GM23338 (cell line): ENCODE measurements at regions not wholly inside any gene's neighbourhood (a gene's known extent, or its start where the extent isn't known, plus 50 kb on each side); places are given as distances from the start of the nearest gene placed in this dataset.

Experiments
- TF ChIP-seq, protein P1 (sequence below): IDR thresholded peaks from one replicate; pipeline ENCODE4 v1.6.1; 2018; ENCODE audit warnings: antibody characterized with exemption; ENCODE audit not compliant: unreplicated experiment
- TF ChIP-seq, protein P2 (sequence below), 2 experiments: fragments of 200-600 bp in 1 of 2; sonication (generic) in 1 of 2; conservative IDR thresholded peaks; 2 replicates each; pipeline versions ENCODE4 v1.5.1 to v1.6.1; 2016 to 2017; ENCODE audit warnings: antibody characterized with exemption in 2 of 2, low read depth in 2 of 2, mild to moderate bottlenecking in 2 of 2, moderate library complexity in 1 of 2

DNA sequence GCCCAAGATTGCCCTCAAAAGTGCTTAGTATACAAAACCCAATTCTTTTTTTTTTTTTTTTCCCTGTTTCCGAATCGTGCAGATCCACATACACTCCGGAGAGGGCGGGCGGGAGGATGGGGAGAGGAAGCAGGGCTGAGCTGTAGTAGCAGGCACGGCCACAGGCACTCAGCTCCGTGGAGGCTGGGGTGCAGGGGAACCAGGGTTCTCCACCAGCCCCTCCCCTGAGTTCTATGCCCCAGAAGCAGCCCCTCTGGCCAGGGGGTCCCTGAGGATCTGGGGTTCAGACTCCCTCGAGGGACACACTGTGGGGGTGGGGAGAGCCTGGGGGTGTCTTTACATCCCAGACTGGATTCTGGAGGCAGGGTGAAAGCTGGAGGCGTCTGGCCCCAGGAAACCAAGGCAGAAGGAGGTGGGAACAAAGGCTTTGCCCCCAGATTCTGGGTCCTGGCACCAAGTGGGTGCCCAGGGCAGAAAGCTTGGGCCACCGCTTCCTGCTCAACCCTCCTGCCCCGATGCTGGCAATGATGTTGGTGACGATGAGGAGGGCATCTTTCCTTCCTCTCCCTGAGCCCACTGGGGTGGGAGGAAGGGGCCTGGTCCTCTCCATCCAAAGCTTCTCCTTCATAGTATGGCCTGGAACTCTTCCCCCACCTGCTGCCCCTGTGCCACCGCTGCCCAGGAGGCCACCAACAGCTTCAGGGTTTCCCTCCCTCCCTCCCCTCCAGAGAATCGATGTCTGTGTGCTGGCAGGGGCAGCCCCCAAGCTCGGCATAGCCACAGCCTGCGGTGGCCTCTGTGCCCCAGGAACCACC lies 106.4 kb upstream of the TARDBP start:
- TF ChIP-seq, protein P1, sequence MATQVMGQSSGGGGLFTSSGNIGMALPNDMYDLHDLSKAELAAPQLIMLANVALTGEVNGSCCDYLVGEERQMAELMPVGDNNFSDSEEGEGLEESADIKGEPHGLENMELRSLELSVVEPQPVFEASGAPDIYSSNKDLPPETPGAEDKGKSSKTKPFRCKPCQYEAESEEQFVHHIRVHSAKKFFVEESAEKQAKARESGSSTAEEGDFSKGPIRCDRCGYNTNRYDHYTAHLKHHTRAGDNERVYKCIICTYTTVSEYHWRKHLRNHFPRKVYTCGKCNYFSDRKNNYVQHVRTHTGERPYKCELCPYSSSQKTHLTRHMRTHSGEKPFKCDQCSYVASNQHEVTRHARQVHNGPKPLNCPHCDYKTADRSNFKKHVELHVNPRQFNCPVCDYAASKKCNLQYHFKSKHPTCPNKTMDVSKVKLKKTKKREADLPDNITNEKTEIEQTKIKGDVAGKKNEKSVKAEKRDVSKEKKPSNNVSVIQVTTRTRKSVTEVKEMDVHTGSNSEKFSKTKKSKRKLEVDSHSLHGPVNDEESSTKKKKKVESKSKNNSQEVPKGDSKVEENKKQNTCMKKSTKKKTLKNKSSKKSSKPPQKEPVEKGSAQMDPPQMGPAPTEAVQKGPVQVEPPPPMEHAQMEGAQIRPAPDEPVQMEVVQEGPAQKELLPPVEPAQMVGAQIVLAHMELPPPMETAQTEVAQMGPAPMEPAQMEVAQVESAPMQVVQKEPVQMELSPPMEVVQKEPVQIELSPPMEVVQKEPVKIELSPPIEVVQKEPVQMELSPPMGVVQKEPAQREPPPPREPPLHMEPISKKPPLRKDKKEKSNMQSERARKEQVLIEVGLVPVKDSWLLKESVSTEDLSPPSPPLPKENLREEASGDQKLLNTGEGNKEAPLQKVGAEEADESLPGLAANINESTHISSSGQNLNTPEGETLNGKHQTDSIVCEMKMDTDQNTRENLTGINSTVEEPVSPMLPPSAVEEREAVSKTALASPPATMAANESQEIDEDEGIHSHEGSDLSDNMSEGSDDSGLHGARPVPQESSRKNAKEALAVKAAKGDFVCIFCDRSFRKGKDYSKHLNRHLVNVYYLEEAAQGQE, result no peak
- TF ChIP-seq, protein P2, sequence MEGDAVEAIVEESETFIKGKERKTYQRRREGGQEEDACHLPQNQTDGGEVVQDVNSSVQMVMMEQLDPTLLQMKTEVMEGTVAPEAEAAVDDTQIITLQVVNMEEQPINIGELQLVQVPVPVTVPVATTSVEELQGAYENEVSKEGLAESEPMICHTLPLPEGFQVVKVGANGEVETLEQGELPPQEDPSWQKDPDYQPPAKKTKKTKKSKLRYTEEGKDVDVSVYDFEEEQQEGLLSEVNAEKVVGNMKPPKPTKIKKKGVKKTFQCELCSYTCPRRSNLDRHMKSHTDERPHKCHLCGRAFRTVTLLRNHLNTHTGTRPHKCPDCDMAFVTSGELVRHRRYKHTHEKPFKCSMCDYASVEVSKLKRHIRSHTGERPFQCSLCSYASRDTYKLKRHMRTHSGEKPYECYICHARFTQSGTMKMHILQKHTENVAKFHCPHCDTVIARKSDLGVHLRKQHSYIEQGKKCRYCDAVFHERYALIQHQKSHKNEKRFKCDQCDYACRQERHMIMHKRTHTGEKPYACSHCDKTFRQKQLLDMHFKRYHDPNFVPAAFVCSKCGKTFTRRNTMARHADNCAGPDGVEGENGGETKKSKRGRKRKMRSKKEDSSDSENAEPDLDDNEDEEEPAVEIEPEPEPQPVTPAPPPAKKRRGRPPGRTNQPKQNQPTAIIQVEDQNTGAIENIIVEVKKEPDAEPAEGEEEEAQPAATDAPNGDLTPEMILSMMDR (conservative IDR thresholded peaks at IDR 0.05; ENCODE audit: low read depth in 2 of 2), result no peak
